Heart left ventricle (tissue), 13 donors: ENCODE measurements at regions not wholly inside any gene's neighbourhood (a gene's known extent, or its start where the extent isn't known, plus 50 kb on each side); places are given as distances from the start of the nearest gene placed in this dataset.
"Not testable (repeated sequence)": the region's sequence is repeated elsewhere in the genome, so short reads cannot be mapped to it uniquely, and the experiment has no call there.

Experiments used
- CTCF ChIP-seq, 12 donors: fragments of 200-600 bp; sonication (generic) in 4 of 12; IDR thresholded peaks; one replicate each; pipeline versions ENCODE4 v1.5.0 to v1.8.0; 2018 to 2022; ENCODE audit warnings: antibody characterized with exemption in 12 of 12, mild to moderate bottlenecking in 5 of 12
- POLR2A ChIP-seq, 2 donors: fragments of 450-650 bp; IDR thresholded peaks; one replicate each; pipeline ENCODE4 v1.6.1; 2017; ENCODE audit warnings: antibody characterized with exemption in 2 of 2, mild to moderate bottlenecking in 2 of 2, moderate library complexity in 2 of 2
- donor health status: ischemic (EF 13 %, LVEDD 7.1; RV severe dilation, severe dysfunction).
- donor health status: DM: no; HTN: yes; CAD: no.
- donor health status: DM: no; HTN: no; CAD: no.
- donor health status: ischemic (EF 25% LVEDD 6.9; RV normal size, moderate dysfunction).
- donor health status: ischemic (EF 25% LVEDD 5.7; RV mildly dilated, moderate dysfunction).
- donor health status: ischemic (EF 35%, LVEDD 5.7; RV mildly dilated, moderate dysfunction).
- donor health status: nonischemic (EF 11% LVEDD 7.7; RV severe dilation, severe dysfunction).
- donor health status: DM: yes; HTN: yes; CAD: no.
- donor health status: PGD.
- donor health status: ischemic (EF 29% LVEDD 5.4; RV normal size, mild dysfunction).
- donor health status: nonischemic (EF 23%, LVEDD 6.1; RV moderate dilation, normal function).

DNA sequence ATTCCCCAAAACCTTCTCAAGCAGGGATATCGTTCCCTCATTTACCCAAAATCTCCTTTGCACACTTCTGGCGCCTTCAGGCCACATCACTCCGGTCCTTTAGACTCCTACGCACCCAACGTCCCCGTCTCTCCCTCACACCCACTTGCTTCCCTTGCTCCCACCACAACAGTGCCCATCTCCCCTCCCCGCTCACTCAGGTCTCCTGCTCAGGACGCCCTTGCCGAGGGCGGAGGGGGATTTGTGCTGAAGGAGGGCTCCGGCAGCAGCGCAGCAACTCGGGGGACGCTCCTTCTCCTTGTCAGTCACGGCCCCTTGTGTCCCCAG lies 71.6 kb downstream of the PCMTD2 start:
- TF ChIP-seq CTCF, POLR2A (IDR thresholded peaks at IDR 0.05): not testable (repeated sequence)
